ENCODE measurements at regions not wholly inside any gene's neighbourhood (a gene's known extent, or its start where the extent isn't known, plus 50 kb on each side); places are given as distances from the start of the nearest gene placed in this dataset.
"Not testable (repeated sequence)": the region's sequence is repeated elsewhere in the genome, so short reads cannot be mapped to it uniquely, and the experiment has no call there.

DNA sequence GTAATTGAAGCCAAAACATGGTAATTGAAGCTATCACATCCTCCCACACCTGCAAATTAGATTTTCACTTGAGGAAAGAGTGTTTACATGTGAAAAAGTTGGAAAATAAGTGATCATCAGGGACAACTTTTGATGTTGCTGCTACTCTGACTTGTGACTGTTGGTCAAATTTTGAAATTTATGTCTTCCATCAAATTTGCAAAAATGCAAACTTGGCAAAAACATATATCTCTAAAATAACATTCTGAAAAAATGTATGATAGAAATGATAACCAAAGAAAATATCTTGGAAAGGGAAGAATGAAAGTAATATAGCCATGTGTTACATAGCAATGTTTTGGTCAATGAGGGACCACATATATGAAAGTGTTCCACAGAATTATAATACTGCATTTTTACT is 703.9 kb upstream of the SEMA6D start:
- DNase-seq, result no peak

DNA sequence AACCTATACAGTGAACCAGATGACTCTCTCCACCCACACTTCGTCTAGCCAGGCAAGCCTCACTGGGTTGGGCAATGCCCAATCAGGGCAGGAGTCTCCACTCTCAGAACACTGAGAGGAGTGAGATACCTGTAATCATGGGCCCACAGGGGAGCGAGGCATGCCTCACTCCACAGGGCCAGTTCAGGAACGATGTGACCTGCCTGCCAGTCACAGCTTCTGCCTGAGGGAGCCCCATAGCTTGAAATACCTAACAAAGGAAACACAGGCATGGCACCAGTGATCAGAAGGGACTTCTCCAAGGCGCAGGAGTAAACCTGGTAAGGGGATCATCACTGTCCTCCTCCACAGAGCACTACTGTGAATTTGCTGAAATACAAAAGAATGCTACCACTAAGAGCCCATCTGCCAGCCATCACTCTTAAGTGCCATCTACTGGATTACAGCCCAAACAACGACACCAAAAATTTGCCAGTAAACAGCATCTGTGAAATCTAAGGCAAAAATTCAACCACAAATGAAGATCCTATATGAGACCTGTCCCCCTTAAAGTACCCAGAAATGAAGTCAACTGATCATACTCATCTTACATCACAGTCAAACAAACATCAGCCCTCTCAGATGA is 689.9 kb upstream of the SEMA6D start:
- DNase-seq, result no peak

DNA sequence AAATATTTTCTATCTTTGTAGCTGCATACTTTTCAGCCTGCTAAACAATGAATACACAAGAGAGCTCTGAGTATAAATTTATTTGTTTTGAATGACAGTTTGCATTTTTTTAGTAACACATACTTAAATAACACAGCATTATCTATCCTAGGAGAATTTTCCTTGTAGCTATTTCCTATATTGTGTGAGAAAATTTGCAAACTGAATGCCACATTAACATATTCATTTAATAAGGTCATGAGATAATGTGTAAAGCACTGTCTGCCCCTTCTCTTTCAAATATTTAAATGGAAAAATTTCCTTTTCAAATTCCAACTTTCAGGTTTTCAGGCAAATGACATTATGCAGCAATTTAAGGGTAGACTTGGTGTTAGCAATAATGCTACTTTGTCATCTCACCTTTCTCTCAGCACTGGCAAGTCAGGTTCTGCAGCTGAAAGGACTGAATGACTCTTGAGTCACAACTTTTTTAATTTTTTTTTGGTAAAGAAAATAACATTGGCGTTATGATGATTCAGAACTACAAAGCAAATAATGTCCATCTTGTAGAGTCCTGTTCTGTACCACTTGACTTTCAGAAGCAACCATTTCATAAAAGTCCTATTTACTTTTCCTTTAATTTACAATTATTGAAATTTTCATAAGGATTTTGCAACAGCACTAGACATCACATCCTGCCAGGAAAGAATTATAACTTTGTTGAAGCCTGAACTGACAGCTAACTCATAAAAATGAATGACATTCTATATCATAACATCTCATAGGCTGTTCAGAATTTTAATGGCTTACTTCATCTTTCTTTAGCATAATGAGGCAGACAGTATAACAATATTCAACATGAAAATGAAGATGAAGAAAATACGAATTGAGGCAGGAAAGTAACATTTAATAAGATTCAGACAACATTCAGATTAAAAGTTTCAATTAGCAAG is 681.6 kb upstream of the SEMA6D start:
- DNase-seq, result no peak

DNA sequence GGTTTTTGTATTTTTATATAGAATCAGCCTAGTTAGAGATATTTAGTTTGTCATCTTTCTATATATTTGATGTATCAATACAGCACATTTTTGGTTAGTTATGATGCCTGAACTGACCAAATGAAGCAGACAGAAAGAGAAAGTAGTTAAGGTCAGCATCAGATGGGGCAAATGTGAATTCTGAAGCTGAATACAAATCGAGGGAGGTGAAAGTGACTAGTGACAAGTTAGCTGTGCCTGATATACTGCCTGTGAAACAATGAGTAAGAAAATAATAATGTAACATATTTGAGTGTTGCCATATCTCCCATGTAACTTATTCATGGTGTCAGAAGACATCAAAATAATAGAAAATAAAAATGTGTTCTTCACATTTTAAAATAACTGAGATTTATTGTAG is 680.3 kb upstream of the SEMA6D start:
- DNase-seq, result no peak

DNA sequence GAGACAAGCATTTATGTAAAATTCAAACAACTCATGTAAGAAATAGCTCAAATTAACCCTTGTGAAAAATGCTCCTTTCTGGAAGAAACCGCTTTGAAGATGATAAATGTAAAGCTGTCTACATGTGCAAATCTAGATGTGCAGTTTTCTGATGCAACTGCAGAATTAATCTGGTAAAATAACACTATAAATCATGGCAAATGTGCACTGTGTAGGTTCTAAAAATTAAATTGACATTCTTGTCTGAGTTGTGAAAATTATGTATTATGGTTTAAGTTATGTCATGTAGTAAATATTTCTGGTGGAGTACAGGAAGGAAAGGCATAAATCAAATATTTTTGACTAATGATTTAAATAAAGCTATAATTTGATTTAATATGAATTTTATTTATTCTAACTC is 678.1 kb upstream of the SEMA6D start:
- no peak for DNase-seq

DNA sequence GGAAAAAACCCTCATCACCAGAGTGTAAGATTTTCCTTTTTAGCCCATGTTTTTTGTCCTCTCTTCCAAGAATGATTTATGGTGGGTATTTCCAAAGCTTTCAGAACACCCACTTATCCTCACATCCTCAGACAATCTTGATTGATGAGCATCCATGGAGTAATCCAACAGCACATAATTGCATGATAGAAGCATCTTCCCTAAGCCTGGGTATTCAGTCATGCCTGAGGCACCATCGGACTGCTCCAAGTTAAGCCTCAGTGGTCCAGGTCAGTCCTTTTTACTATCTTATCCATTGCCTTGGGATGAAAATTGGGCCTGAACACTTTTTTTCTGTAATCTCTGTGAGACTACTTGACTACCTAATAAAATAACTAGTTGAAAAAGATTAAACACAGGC is 676.0 kb upstream of the SEMA6D start:
- DNase-seq, result no peak

DNA sequence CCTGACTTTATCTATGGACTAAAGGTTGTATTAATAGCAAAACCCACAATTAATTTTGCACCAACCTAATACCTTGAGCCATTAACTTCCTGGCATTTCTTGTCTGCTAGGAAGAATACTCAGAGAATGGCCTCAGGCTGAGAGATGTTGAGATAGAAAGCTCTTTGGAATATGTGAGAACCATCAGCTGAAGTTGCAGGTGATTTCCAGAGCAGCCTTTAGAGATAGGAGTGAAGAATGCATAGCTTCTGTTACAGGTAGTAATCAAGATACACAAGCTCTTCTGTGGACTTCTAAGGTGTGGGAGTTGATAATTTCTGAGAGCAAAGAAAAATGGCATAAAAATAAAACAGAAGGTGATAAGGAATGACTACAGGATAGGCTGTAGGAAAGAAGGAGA is 669.3 kb upstream of the SEMA6D start:
- not testable (repeated sequence) for DNase-seq

DNA sequence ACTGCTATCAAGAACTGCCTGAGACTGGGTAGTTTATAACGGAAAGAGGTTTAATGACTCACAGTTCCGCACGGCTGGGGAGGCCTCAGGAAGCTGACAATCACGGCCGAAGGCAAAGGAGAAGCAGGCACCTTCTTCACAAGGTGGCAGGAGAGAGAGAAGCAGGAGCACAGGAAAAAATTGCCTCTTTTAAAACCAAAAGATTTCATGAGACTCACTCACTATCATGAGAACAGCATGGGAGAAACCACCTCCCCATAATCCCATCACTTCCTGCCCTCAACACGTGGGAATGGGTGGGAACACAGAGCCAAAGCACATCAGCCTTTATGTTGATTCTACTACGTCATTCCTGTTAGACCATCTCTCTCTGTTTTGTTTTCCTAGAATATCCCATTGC is 650.9 kb upstream of the SEMA6D start:
- DNase-seq, result no peak

DNA sequence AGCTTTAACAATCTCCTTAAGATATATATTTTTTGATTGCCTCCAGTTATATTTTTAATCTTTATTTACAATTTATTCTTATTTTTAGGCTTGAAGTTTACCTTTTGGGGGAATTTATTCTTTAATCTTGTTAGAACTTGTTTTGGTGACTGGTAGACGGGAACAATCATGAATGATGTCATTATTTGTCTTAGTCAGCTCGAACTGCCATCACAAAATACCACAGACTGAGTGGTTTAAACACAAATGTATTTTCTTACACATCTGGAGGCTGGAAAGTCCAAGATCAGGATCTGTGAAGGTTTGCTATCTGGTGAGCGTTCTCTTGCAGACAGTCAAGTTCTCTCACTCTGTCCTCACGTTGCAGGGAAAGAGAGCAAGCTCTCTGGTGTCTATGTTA is 639.5 kb upstream of the SEMA6D start:
- not testable (repeated sequence) for DNase-seq

DNA sequence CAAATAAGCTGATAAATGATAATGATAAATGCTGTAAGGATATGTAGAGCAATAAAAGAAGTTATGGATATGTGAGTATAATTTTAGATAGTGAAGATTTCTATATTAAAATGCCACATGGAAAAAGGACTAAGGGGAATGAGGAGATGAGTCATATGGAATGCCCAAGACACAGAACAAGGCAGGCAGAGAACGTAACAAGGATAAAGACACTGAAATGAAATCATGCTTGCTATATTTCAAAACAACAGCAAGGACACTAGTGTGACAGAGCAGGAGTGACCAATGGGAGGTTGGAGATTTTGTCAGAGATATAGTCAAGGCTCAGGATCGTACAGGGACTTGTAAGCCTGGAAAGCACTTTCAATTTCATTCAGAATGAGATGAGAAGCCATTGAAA is 621.5 kb upstream of the SEMA6D start:
- no peak for DNase-seq

DNA sequence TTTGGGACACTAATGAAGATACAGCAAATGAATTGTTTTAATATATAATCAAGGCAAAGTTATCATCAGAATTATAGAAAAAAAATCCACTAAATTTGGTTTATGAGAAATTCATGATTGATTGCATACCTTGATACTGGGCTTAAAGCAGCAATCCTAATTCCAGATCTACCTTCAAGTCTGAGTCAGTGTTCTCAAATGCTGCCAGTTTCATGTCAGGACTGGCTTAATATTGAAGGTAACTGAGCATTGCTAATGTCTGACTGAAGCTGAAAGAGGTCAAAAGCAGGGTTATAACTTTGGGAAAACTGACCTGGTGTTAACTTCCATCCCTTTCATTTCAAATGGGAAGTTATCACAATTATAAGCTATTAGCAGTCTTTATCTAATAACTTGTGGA is 618.8 kb upstream of the SEMA6D start:
- DNase-seq, result not testable (repeated sequence)

DNA sequence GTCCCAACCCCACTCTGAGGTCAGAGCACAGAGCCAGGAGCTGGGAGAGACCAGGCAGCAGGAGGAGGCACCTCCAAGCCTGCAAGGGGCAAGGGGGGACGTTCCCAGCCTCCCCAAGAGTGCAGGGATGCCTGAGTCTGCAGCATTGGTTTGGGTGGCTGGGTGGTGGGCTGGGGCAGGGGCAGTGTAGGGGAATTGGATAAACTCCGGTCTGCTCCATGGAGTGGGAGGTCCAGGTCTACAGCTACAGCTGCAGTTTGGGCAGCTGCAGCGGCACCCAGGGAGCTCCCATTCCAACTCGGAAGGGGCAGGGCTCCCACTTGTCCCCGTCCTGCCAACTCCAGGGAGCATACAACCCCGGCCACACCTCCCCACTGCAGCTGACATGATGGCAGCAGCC is 617.5 kb upstream of the SEMA6D start:
- DNase-seq, result not testable (repeated sequence)

DNA sequence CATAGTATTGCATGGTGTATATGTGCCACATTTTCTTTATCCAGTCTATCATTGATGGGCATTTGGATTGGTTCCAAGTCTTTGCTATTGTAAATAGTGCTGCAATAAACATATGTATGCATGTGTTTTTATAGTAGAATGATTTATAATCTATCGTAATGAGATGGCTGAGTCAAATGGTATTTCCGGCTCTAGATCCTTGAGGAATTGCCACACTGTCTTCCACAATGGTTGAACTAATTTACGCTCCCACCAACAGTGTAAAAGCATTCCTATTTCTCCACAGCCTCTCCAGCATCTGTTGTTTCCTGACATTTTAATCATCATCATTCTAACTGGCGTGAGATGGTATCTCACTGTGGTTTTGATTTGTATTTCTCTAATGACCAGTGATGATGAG is 608.5 kb upstream of the SEMA6D start:
- not testable (repeated sequence) for DNase-seq

DNA sequence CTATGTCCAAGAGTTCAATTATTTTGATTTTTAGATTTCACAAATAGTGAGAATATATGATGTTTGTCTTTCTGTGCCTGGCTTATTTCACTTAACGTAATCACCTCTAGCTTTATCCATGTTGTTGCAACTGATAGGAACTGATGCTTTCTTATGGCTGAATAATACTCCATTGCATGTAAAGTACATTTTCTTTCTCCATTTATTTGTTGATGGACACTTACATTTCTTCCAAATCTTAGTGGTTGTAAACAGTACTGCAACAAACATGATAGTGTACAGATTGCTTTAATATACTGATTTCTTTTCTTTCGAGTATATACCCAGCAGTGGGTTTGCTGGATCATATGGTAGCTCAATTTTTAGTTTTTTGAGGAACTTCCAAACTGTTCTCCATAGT is 600.6 kb upstream of the SEMA6D start:
- no peak for DNase-seq

DNA sequence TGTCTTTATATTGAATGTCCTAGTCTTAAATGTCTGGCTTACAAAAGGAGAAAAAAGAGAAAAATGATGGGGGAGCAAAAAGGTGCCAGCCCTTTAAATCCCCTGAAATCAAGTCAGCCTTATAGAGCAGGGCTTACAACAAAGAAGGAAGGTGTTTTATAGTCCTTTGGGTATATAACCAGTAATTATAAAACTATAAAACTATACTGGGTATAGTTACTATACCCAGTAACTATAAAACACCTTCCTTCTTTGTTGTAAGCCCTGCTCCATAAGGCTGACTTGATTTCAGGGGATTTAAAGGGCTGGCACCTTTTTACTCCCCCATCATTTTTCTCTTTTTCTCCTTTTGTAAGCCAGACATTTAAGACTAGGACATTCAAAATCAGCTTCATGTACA is 598.0 kb upstream of the SEMA6D start:
- no peak for DNase-seq

DNA sequence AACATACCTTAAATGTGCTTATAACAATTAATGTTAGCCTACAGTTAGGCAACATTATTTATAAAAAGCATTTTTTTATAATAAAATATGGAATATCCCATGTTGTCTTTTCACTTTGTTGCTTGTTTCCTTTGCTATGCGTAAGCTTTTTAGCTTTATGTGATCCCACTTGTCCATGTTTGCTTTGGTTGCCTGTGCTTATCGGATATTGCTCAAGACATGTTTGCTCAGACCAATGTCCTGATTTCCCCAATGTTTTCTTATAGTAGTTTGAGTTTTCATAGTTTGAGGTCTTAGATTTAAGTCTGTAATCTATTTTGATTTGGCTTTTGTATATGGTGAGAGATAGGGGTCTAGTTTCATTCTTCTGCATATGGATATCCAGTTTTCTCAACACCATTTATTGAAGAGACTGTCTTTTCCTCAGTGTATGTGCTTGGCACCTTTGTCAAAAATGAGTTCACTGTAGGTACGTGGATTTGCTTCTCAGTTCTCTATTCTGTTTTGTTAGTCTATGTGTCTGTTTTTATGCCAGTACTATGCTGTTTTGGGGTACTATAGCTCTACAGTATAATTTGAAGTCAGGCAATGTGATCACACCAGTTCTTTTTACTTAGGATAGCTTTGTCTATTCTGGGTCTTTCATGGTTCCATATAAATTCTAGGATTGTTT is 592.7 kb upstream of the SEMA6D start:
- no peak for DNase-seq

DNA sequence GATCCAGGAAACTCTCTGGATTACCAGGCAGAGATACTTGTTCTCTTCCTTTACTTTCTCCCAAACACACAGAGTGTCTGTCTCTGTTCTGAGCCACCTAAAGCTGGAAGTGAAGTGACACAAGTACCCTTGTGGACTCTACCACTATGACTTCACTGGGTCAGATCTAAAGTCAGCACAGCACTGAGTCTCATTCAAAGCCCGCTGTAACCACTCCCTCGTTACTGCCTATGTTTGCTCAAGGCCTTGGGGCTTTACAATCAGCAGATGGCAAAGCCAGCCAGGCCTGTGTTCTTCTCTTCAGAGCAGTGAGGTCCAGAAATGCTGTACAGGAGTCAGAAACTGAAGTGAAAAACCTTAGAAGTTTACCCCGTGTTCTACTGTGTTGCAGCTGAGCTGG is 588.3 kb upstream of the SEMA6D start:
- no peak for DNase-seq

DNA sequence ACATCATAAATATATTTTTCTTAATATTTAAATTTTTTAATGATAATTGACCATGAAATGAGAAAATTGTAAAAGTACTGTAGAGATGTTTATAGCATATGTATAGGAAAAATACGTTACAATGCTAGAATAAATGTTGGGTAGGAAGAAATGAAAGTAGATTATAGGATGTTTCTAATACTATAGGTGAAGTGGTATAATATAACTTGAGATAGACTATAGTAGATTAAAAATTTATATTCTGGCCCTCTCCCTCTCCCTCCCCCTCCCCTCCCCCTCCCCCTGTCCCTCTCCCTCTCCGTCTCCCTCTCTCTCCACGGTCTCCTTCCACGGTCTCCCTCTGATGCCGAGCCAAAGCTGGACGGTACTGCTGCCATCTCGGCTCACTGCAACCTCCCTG is 585.9 kb upstream of the SEMA6D start:
- DNase-seq, result not testable (repeated sequence)

DNA sequence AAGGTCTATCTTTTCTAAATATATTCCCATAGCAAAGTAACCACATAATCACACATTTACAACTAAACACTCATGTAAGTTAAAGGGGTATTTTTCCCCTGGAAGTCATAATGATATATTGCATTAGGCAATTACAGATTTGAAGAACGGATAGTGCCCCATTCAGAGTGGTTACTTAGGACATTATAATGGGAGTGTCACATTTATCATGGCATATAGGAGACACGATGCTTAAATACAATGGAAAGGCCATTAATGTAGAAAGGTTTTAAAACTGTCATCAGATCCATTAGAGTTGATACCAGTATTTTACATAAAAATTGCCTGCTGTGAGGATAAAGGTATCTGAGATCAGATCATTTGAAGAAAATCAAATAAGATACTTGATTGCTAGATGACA is 582.0 kb upstream of the SEMA6D start:
- no peak for DNase-seq

DNA sequence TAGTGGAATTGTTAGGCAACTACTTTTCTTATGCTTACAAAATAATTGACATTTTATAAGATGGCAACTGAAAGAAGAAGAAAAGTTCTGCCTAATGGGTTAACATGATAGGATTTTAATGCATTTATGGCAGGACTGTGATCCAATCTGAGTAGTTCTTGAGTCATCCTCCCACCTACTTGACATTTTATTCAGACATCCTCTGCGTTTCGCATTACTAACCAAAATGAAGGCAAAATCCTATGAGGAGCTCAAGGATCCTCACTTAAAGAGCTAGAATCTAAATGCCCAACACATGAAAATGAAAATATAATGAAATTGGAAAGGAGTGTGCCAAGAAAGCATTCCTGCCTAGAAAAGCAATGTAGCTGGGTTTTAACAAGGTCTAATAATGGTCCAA is 581.1 kb upstream of the SEMA6D start:
- DNase-seq, result no peak

DNA sequence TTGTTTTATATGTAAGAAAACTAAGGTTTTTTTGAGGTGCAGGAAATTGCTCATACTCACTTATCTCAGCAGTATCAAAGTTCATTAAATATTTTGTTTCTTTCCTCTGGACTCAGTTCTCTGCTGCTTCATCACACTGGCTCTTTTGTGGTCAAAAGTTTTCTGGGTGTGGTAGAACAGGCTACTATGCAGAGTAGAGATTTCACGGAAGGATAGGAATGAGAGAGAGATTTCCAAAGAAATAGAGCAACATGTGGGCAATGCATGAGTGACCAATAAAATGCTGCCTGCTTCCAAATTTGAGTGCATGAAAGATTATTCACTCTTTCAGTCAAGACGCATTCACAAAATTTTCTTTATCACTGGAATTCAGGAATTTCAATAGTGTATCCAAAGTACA is 577.3 kb upstream of the SEMA6D start:
- DNase-seq, result no peak

DNA sequence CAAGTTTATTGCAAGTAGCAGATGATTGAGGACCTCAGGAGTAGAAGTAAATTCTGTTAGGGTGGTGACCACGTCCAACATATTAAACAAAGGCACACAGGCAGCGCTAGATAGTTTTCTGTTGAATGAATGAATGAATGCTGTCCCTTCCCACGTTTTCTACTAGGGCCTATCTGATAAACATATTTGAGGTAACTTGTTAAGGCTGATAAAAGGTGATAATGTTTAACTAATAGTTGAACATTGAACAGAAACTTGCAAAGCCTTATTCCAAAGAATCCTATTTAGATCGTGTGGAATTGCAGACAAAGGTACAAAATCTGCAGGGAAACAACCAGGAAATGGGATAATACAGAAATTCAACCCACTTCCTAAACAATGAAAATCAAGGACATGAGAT is 559.5 kb upstream of the SEMA6D start:
- DNase-seq, result no peak

DNA sequence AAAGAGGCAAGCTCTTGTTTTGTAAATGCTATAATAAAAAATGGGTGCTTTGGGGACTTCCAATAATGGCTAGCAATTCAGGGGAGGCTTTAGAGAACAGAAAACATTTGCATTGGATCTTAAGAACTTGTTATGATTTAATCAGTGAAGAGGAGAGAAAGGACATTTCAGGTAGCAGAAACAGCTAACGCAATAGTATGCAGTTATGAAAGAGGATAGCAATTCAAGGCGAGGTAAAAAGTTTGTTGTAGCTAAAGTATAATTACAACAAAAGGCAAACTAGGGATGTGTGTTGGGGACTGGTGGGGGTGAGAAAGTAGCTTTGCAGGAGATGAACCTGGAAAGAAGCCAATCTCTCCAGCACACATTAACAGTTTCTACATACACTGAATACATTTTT is 558.7 kb upstream of the SEMA6D start:
- DNase-seq, result no peak

DNA sequence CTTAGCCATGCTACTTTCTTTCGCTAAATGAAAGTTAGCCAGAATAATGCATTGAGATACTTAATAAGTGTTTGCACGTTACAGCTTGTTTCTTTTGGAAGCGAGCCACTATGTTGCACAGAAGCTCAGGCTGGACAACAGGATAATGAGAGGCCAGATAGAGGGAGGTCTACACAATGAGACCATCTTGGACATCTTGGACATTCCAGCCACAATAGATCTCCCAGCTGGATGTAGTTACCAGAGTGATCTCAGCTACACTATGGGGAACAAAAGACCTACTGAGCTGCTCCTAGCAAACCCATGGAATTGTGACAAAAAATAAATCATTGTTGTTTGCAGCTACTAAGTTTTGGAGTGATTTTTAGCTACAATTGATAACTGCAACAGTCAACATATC is 540.1 kb upstream of the SEMA6D start:
- no peak for DNase-seq
